22Rv1 (cell line): ENCODE measurements at regions not wholly inside any gene's neighbourhood (a gene's known extent, or its start where the extent isn't known, plus 50 kb on each side); places are given as distances from the start of the nearest gene placed in this dataset.

Experiments used
- H3K27ac ChIP-seq: fragments of 450-650 bp; 2 replicates; pipeline ENCODE4 v1.5.1; 2017
- ZFX ChIP-seq: fragments of 450-650 bp; IDR thresholded peaks from 2 replicates; pipeline ENCODE4 v1.6.1; 2017; ENCODE audit warnings: antibody characterized with exemption, borderline replicate concordance
- TF ChIP-seq, protein P1 (sequence below): fragments of 450-650 bp; IDR thresholded peaks from 2 replicates; pipeline ENCODE4 v1.5.1; 2017; ENCODE audit warnings: mild to moderate bottlenecking

DNA sequence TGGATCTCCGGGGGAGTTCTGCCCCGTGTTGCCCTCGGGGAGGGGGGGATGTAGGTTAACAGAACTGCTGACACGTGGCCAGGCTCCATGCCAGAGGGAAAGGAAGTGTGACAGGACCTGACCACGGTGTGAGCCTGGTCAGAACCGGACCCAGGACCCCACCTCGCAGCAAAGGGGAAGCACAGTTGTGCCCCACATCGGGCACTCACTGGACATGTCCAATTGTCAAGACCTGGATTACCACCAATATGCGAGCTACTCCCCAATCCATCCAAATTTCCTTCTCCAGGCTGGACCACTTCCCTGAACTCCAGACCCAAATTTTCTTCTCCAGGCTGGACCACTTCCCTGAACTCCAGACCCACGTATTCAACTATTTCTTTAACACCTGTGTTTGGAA is 78.8 kb upstream of the PIWIL1 start:
- TF ChIP-seq ZFX: no peak
- TF ChIP-seq, protein P1, sequence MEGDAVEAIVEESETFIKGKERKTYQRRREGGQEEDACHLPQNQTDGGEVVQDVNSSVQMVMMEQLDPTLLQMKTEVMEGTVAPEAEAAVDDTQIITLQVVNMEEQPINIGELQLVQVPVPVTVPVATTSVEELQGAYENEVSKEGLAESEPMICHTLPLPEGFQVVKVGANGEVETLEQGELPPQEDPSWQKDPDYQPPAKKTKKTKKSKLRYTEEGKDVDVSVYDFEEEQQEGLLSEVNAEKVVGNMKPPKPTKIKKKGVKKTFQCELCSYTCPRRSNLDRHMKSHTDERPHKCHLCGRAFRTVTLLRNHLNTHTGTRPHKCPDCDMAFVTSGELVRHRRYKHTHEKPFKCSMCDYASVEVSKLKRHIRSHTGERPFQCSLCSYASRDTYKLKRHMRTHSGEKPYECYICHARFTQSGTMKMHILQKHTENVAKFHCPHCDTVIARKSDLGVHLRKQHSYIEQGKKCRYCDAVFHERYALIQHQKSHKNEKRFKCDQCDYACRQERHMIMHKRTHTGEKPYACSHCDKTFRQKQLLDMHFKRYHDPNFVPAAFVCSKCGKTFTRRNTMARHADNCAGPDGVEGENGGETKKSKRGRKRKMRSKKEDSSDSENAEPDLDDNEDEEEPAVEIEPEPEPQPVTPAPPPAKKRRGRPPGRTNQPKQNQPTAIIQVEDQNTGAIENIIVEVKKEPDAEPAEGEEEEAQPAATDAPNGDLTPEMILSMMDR: no peak
- H3K27ac ChIP-seq: no peak overlapping the region

DNA sequence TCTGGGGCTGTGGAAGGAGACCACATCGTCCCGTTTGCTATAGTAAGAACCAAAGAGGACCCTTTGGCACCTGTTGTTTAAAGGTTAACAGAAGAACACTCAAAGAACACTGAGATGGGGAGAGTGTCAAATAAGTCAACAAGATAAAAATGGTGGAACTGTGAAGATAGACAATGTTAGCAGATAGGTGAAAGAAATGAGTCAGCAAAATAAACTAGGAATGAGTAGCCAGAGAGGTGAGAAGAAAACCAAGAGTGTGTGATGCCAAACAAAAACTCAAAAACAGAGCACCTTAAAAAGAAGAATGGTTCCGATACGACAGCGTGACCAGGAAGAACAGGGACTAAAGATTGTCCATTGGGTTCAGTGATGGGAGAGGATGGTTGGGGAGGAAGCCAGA is 74.7 kb upstream of the PIWIL1 start:
- TF ChIP-seq, protein P1: no peak
- no peak overlapping the region for H3K27ac ChIP-seq

DNA sequence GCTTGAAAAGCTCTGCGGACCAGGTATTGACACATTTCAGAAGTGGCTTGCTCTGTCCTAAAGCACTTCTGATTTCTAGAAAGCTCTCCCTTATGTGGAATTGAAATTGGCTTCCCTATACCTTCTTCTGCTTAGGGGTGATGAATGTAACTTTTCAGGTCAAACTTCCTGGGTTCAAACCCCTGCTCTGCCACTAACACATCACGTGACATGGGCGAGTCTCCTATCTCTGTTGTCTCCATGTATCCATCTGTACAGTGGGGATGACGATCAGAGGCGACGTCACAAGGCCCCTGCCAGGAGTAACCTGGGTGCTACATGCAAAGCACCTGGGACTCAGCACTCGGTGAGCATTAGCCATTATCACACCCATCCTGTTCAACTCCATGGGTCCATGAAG is 73.7 kb upstream of the PIWIL1 start:
- TF ChIP-seq ZFX: no peak
- TF ChIP-seq, protein P1: no peak
- H3K27ac ChIP-seq: no peak overlapping the region

DNA sequence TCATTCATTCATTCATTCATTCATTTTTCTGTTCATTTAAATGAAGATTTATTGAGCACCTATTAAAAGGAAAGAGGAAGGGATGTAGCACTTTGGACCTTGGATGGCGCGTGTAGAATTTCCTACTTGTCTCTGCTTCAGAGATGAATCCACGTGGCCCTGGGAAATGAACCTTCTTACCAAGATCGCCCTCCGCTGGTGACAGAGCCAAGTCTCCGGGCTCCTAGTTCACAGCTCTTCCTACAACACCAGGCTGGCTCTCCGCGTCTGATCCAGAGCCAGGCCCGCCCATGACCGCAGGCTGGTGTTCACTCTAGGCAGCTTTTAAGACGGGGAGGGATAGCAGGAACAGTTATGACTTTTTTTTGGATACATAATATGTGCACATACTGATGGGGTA is 70.9 kb upstream of the PIWIL1 start:
- TF ChIP-seq, protein P1: no peak
- no peak for TF ChIP-seq ZFX
- H3K27ac ChIP-seq: no peak overlapping the region

DNA sequence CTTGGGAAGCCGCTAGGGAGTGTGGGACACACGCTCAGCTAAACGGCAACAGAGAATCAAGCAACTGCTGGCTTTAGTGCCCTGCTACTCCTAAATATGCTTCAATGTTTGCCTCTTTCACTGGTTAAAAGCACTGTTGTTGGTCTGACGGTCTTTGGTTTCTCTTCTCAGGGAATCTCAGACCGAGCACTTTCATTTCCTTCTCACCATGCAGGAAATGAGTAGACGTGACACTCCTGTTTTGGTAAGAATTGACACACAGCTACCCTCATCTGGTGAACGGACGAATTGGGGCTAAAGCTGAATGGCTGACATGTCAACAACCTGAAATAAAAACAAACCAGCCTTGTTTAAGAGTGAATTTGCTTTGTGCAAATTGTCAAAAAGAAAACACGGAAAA is 57.5 kb upstream of the PIWIL1 start:
- TF ChIP-seq ZFX: no peak
- TF ChIP-seq, protein P1: no peak
- no peak overlapping the region for H3K27ac ChIP-seq

DNA sequence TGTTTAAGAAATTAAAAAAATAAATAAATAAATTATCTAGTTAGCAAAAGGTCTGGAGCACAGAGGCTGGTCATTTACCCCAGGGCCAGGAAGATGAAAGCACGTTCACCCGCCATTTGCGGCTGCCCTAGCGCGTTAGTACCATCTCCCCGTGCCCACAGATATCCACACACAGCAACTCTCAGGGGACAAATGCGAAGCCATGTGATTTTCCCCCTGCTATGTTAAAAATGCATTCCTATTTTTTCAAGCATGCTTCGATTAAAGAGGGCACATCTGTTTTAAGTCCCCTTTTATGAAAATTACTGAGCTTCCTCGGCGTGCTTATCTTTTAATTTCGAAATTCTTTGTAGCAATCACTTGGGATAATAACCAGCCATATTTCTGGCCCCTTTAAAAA is 56.9 kb upstream of the PIWIL1 start:
- H3K27ac ChIP-seq: no peak overlapping the region
- TF ChIP-seq, protein P1: no peak
- TF ChIP-seq ZFX: no peak

DNA sequence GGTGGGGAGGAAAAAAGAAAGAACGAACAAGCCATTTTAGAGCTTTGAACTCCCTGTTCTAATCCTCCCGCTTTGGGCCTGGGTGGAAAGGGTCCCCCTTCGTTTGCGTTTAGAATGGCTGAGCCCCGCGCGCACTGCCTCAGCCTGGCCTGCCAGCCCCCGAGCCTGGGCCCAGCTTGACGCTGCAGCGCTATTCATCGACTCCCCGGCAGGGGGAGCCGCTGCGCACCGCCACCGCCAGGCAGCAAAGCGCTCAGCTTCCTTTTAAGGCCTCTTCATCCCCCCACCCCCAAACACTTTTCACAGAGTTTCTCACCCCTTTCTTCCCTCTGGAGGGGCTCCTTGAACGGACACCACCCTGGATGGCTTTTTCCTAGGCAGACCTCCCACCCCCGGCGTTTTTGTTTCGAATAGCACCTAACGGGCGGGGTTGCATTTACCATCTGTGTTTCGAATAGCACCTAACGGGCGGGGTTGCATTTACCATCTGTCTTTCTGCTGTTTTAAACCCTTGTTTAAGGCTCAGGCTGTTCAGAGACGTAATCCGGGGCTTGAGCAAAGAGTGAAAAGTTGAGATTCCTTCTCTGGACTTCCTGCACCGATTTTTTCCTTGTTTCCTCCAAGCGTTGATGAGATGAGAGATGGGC is 56.4 kb upstream of the PIWIL1 start:
- no peak overlapping the region for H3K27ac ChIP-seq

More for the DNA sequence above, 56.4 kb upstream of the PIWIL1 start:
- TF ChIP-seq, protein P1: peak; percentile 100
- no peak for TF ChIP-seq ZFX
